ENCODE measurements at regions not wholly inside any gene's neighbourhood (a gene's known extent, or its start where the extent isn't known, plus 50 kb on each side); places are given as distances from the start of the nearest gene placed in this dataset.

DNA sequence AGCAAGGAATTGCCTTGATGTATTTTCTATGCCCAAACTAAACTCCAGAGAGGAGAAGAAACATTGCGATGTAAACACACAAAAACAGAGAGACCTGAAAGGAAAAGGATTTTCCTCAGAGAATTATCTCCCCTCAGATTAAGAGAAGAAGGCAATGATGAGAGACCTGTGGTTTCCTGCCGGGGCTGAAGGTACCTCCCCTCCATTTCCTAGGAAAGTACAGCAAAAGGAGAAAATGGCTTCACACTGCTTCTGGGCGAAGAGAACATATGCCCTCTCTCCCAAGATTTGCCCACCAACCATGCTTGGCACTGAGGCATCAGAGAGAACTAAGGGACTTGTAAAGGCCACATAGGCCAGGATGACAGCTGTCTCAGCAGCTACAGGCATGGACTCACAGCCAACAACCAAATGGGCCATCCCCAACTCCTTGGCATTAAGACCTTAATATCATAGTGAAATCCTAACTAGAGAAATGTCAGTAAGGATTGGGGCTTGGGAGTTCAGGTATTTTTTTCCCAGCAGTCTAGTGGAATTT lies 523.0 kb downstream of the PTPRC start:
- DNase-seq (ENCODE audit: low read depth), result no peak

GRCh38 chr1:199163267-199163666 lies 524.4 kb downstream of the PTPRC start:
- DNase-seq (ENCODE audit: low read depth), result no peak

DNA sequence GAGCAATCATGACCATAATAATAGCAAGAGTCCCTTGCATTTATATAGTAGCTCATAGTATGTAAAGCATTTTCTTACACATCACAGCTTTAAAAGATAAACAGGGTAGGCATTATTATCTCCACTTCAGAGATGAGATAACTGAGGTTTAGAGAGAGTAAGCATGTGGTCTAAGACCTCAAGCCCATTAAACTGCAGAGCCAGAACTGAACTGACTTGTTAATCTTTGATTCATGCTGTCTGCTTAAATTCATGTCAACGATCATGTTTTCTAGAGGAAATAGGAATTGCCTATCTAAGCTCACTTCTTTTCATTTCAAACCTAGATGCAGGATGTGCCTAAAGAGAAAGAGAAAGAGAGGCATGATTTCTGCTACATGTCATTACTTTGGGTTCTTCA lies 524.8 kb downstream of the PTPRC start:
- DNase-seq (ENCODE audit: low read depth), result no peak

DNA sequence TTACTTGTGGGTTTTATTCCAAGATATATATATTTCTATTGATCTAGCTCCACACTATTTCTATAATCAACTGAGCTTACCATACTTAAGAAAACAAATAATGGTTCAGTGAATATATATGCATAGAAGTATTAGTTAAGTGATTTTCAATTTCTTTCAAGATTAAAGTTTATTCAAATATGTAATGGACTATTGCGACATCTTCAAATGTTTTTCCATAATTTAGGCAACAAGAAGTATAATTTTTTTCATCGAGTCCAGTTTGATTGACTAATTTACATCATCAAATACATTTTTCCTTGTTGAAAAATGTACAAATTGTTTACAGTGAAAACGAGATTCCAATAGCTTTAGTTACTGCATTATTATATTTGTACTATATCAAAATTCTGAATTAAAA lies 528.6 kb downstream of the PTPRC start:
- DNase-seq (ENCODE audit: low read depth), result no peak

- DNase-seq (ENCODE audit: low read depth), result no peak
These were observed 530.2 kb downstream of the PTPRC start for GRCh38 chr1:199168888-199169585.

DNA sequence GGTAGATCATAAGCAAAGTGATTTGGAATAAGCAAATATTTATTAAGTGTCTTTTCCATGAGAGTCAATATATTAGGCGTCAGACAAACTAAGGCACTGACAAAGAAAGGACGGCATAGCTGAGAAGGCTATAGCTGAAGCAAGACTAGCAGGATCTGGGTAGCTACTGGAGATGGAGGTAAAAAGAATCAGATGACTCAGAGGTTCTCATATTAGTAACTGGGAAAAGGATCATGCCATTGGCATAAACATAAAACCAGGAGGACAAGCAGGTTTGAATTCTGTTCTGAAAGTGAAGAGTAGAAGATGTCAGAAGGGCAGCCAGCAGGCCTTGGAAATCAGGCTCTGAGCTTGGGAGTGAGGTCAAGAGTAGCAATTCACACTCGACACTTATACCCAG lies 531.9 kb downstream of the PTPRC start:
- DNase-seq (ENCODE audit: low read depth), result no peak

DNA sequence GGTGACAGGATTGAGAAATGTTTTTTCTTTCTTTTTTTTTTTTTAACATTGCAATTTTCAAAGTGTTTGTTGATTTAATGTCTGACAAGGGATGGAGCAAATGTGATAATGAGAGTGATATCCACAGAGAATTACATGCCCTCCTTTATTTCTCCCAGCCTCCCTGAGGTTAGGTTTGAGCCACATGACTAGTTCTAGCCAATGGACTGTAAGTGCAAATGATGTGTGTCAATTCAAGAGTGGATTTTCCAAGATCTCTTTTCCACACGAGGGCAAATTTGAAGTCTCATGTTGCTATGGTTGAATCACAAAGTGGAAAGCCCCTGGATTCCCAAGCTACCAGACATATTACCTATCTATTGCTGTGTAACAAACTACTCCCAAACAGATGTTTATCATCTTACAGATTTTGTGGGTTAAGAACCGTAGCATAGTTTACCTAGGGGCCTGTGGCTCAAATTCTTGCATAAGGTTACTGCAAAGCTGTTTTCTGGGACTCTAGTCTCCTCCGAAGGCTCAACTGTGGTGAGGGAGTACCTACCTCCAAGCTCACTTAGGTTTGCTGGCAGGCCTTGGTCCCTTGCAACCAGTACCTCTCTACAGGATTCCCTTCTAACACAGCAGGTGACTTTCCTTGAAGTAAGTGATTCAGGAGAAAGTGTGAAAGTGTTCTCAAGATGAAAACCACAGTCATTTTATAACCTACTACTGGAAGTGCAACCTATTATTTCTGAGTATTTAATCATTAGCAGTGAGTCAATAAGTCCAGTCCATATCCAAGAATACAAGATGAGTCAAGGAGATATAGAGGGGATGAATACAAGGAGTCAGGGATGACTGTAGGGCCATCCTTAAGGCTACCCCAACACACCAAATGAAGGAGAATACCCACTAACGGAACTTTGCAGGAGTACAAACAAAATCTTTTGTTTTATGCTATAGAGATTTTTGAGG lies 533.6 kb downstream of the PTPRC start:
- DNase-seq (ENCODE audit: low read depth), result no peak

DNA sequence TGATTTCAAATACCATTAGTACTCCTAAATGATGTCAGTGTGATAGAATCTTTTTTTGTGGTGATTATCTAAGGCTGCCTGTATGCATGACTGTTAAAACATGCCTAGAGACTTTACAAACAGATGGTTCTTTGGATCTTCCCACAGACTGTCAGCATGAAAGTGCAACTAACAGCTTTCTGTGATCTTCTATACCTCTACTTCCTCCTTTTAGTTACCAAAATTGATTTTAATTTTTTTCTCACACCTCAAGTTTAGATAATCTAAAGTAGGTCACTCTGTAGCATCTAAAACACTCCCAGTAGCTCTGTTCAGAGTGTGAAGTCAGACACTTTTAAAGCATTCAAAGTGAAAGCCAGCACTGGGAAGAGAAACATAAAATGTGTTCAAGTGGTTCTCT lies 534.5 kb downstream of the PTPRC start:
- no peak for DNase-seq (ENCODE audit: low read depth)

DNA sequence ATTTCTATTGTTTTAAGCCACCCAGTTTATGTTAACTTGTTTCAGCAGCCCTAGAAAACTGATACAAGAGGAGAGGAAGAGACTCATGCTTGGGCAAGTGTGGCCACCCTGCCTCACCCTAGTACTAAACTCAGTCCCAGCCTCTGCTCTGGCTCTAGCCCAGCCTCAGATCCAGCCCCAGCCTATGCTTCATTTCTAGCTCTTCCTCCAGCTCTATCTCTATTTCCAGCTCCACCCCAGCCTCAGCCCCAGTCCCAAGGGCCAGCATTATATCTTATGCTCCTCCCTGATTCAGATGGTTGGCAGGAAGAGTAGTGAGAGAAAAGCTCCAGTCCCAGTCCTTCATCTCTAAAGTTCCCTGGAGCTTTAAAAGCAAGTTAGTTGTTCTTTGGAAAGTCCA lies 535.5 kb downstream of the PTPRC start:
- DNase-seq (ENCODE audit: low read depth), result no peak

DNA sequence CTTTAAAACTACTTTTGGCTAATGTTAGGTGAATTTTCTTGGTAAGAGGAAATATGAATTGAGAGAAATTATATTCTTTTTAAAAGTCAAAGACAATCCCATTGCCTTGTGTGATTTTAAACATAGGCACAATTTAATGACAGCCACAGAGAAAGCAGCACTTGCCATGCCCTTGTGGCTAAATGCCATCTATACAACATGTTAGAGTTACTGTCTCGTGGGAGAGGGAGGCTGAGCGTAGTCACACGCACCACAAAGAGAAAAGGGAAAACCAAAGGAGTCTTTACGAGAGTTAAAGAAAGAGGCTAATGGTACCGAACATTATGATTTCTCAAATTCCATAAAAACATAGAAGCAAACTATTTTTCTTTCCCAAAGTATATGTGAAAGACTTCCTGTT lies 537.9 kb downstream of the PTPRC start:
- no peak for DNase-seq (ENCODE audit: low read depth)

GRCh38 chr1:199177241-199177640 lies 538.4 kb downstream of the PTPRC start:
- DNase-seq (ENCODE audit: low read depth), result no peak

DNA sequence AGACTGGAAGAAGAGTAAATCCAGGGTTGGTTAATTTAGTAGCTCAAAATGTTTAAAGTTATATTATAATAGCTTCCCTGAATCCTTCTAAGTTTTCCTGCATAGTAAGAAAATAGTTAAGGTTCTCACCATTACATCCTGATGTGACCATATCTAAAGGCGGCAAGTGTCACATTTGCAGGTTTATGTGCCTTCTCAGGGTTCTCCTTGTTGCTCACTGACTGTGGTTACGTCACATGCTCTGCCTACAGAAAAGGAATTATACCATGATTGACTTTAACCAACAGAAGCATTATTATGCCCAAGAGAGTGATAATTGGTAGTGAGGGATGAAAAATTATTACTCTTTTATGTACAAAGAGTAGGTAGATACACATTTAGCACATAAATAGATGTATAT lies 539.8 kb downstream of the PTPRC start:
- no peak for DNase-seq (ENCODE audit: low read depth)

DNA sequence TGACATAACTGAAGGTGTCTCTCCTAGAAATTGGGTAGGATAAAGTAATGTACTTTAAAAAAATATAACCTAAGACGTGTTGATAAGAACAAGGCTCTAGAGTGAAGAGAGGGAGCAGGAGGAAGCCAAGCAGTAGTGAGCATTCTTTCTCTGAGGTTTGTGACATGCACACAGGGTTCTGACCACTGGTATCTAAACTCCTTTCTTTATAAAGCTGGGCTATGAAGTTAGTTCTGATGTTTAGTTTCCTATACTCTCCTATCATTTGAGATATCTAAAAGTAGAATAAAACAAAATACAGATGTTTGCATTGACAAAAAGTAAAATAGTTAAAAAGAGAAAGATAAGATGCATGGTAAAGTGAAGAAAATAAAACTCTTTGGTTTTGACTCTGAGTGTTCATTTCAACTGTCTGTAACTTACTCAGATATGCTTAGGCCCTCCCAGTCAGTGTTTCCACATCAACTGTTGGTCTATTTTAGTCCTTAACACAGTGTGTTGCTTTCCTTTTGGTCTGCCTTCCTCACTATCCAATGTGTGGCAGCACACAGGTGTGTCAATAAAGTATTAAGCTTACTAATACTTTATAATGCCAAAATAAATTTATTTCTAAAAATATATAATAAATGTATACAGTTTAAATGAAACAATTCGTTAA lies 543.5 kb downstream of the PTPRC start:
- no peak for DNase-seq (ENCODE audit: low read depth)

GRCh38 chr1:199184180-199184579 lies 545.3 kb downstream of the PTPRC start:
- DNase-seq (ENCODE audit: low read depth), result no peak

DNA sequence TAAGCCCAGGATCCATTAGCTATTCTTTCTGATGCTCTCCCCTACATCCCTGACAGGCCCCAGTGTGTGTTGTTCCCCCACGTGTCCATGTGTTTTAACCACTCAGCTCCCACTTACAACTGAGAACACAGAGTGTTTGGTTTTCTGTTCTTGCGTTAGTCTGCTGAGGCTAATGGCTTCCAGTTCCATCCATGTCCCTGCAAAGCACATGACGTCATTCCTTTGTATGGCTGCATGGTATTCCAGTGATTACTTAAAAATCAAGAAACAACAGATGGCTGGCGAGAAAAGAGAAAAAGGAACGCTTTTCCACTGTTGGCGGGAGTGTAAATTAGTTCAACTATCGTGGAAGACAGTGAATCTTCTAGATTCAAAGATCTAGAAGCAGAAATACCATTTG lies 556.0 kb downstream of the PTPRC start:
- no peak for DNase-seq (ENCODE audit: low read depth)

DNA sequence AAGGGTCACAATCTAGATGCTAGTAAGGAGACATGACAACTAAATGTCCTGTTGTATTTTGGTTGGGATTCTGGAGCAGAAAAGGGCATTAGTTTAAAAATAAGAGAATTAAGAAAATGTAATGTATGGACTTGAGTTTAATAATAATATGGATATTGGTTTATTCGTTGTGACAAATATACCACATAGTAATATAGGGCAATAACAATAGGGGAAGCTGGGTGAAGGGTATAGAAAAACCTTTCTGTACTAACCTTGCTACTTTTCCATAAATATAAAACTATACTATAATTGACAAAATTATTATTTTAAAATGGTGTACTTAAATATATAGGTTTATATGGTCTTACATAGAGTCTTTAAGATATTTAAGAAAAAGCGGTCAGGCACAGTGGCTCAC lies 558.9 kb downstream of the PTPRC start:
- no peak for DNase-seq (ENCODE audit: low read depth)

GRCh38 chr1:199202331-199202730 lies 563.5 kb downstream of the PTPRC start:
- DNase-seq (ENCODE audit: low read depth), result no peak

DNA sequence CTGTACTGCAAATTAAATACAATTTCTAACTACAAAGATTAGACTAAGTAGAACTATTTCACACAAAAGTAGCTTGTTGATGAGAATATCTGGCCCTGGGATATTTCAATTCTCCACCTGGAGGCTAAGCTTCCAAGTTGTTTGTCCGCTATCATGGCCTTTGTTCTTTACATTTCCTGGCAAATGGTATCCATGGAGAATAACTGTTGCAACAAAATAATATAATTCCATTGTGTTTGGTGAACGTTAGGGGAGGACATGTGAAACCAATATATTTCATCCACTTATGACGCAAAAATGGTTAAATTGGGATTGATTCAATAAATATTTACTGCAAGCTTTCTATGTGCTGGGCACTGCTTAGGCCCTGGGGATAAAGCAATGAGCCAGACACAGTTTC lies 565.4 kb downstream of the PTPRC start:
- no peak for DNase-seq (ENCODE audit: low read depth)

- DNase-seq (ENCODE audit: low read depth), result no peak
These were observed 567.1 kb downstream of the PTPRC start for GRCh38 chr1:199205740-199206441.

DNA sequence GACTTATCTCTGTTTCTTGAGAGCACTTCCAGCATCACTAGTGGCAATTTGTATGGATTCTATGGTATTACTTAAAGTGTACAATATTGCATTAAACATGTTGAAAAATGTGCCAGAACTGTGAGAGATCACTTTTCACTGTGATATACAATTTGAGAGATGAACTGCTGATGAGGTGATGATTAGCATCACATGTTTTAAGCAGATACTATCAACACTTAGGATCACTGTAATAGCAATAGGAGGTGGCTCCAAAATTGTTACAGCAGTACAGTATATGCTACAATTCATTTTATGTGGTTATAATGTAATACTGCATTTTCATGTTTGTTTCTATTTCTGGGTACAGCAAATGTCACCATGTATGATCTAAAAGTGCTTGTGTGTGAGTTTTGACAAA lies 570.0 kb downstream of the PTPRC start:
- no peak for DNase-seq (ENCODE audit: low read depth)

DNA sequence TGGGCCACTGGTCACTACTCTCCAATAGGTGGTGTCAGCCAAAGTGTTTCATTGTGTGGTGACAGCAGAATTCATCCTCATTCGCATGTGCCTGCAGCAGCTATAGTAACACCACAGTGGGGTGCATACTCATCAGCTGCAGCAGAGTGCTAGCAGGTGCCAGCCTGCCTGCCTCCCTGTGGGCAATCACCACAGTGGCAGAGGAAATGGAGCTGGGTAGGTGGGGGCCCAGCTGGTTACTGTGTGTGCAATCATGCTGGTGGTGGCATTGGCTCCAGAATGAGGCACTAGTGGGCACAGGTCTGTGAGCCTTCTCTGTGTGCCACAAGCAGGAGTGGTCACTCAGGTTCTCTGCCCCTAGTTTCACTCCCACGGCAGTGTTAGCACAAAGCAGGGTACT lies 579.2 kb downstream of the PTPRC start:
- DNase-seq (ENCODE audit: low read depth), result no peak

GRCh38 chr1:199218533-199218932 lies 579.7 kb downstream of the PTPRC start:
- DNase-seq (ENCODE audit: low read depth), result no peak
